IPS-20b (cell line): ENCODE measurements at regions not wholly inside any gene's neighbourhood (a gene's known extent, or its start where the extent isn't known, plus 50 kb on each side); places are given as distances from the start of the nearest gene placed in this dataset.

ENCODE experiments used
- H3K27ac ChIP-seq: one replicate; pipeline ENCODE4 v1.5.1; 2013; ENCODE audit warnings: low read length
- H3K27me3 ChIP-seq: 2 replicates; pipeline ENCODE4 v1.6.1; 2013; ENCODE audit warnings: mild to moderate bottlenecking, low read length, inconsistent platforms; ENCODE audit not compliant: insufficient read depth
- H3K36me3 ChIP-seq: 2 replicates; pipeline ENCODE4 v1.6.1; 2013; ENCODE audit warnings: low read depth, mild to moderate bottlenecking, inconsistent platforms, low read length, moderate library complexity; ENCODE audit not compliant: insufficient read depth
- H3K4me1 ChIP-seq: 2 replicates; pipeline ENCODE4 v1.6.1; 2013; ENCODE audit warnings: mild to moderate bottlenecking, control low read depth, inconsistent platforms, low read length, moderate library complexity; ENCODE audit not compliant: insufficient read depth
- H3K4me3 ChIP-seq: 2 replicates; pipeline ENCODE4 v1.5.1; 2013; ENCODE audit warnings: mild to moderate bottlenecking, low read length, inconsistent platforms
- H3K9ac ChIP-seq: 2 replicates; pipeline ENCODE4 v1.6.1; 2013; ENCODE audit warnings: low read depth, mild to moderate bottlenecking, inconsistent platforms, low read length, moderate library complexity
- H3K9me3 ChIP-seq: 2 replicates; pipeline ENCODE4 v1.6.1; 2013; ENCODE audit warnings: mild to moderate bottlenecking, low read depth, low read length, inconsistent platforms; ENCODE audit not compliant: insufficient read depth

- Histone ChIP-seq H3K27ac (no peak overlapping the region), H3K9me3 (no peaks in the 10 kb centered on the region), H3K9ac (no peak overlapping the region), H3K4me1 (no peaks in the 10 kb centered on the region), H3K36me3 (no peaks in the 10 kb centered on the region), H3K4me3 (no peak overlapping the region), H3K27me3 (no peaks in the 10 kb centered on the region)
Measured at GRCh38 chr6:104173668-104174067, 686.1 kb downstream of the HACE1 start.

GRCh38 chr6:104170401-104170800 is 689.3 kb downstream of the HACE1 start:
- Histone ChIP-seq H3K36me3 (no peaks in the 10 kb centered on the region), H3K27me3 (no peaks in the 10 kb centered on the region), H3K4me1 (no peaks in the 10 kb centered on the region), H3K9ac (no peak overlapping the region), H3K4me3 (no peak overlapping the region), H3K27ac (no peak overlapping the region), H3K9me3 (no peaks in the 10 kb centered on the region; the same call in 1 of the 2 replicates)

- Histone ChIP-seq H3K9me3 (no peaks in the 10 kb centered on the region; the same call in 1 of the 2 replicates), H3K4me3 (no peak overlapping the region), H3K27ac (no peak overlapping the region), H3K4me1 (no peaks in the 10 kb centered on the region), H3K27me3 (no peaks in the 10 kb centered on the region), H3K36me3 (no peaks in the 10 kb centered on the region), H3K9ac (no peak overlapping the region)
Measured at GRCh38 chr6:104166055-104166668, 693.6 kb downstream of the HACE1 start.

DNA sequence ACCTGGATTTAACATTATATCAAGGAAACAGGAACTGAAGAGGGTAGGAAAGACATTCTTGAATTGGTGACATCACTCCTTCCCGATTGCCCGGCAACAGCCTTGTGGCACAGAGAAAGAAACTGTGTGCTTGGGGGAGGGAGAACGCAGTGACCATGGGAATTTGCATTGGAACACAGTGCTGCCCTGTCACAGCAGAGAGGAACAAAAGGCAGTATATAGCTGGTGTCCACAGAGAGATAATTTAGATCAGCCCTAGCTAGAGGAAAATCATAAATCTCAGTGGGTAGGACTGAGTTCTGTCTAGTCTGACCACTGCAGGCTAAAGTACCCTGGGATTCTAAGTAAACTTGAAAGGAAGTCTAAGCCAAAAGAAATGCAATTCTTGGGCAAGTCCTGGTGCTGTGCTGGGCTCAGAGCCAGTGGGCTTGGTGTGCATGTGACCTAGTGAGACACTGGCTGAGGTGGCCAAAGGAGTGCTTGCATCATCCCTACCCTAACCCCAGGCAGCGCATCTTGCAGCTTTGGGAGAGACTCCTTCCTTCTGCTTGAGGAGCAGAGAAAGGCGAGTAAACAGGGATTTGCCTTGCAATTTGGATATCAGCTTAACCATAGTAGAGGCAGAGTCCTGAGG is 697.6 kb downstream of the HACE1 start:
- Histone ChIP-seq H3K9me3 (no peaks in the 10 kb centered on the region; the same call in 1 of the 2 replicates), H3K36me3 (no peaks in the 10 kb centered on the region), H3K4me3 (no peak overlapping the region), H3K4me1 (no peaks in the 10 kb centered on the region), H3K27me3 (no peaks in the 10 kb centered on the region), H3K9ac (no peak overlapping the region), H3K27ac (no peak overlapping the region)

DNA sequence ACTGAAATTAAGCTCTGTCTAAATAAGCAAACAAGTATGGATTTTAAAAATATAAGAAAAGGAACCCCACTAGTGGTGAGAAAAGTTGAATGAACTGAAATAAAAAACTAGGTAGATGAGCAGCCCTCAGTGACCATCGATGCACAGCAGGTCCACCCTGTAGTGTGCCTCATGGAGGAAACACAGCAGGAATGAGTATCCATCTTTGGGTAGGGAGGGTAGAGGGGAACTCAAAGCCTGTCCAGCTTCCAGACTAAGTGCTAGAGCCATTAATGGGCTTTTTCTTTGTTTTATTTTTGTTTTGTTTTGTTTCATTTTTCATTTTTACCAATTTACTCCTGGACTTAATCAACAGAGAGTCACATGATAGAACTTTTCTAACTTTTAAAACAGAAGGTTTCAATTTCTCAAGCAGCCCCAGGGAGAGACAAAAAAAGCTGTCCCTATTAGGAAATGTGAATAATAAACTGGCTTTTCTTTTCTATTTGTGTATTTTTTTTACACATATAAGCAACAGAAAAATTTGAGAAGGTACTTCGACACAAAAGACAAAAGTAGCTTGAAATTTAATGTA is 700.6 kb downstream of the HACE1 start:
- no peak overlapping the region for H3K9ac ChIP-seq
- H3K9me3 ChIP-seq: no peaks in the 10 kb centered on the region; the same call in 1 of the 2 replicates
- no peaks in the 10 kb centered on the region for H3K36me3 ChIP-seq
- H3K4me3 ChIP-seq: no peak overlapping the region
- H3K27me3 ChIP-seq: no peaks in the 10 kb centered on the region
- H3K4me1 ChIP-seq: no peaks in the 10 kb centered on the region
- H3K27ac ChIP-seq: no peak overlapping the region

GRCh38 chr6:104143757-104144156 is 716.0 kb downstream of the HACE1 start:
- no peak overlapping the region for H3K27ac ChIP-seq
- H3K4me3 ChIP-seq: no peak overlapping the region
- no peaks in the 10 kb centered on the region for H3K27me3 ChIP-seq
- H3K36me3 ChIP-seq: no peaks in the 10 kb centered on the region
- H3K9ac ChIP-seq: no peak overlapping the region
- H3K4me1 ChIP-seq: no peaks in the 10 kb centered on the region
- H3K9me3 ChIP-seq: peaks cover 17% of the 10 kb centered on the region; the same call in 1 of the 2 replicates

DNA sequence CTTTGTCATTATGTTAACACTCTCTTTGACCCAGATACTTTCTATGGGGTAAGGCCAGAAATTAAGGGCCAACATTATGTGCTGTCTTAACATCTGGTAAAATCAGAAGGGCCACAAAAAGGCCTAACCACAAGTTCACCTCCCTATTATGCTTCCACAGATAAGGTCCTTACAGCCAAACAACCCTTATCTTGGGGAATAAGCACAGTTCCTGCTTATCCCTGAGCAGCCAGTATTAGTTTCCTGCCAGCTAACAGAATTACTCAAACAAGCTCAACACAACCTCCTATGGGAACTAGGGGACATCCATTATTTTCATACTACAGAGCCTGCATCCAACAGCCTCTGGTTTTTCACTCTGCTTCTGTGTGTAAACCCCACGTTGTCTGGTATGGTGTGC is 724.8 kb downstream of the HACE1 start:
- Histone ChIP-seq H3K9me3 (peaks cover 10% of the 10 kb centered on the region), H3K4me1 (no peaks in the 10 kb centered on the region), H3K4me3 (no peak overlapping the region), H3K9ac (no peak overlapping the region), H3K27ac (no peak overlapping the region), H3K27me3 (no peaks in the 10 kb centered on the region), H3K36me3 (no peaks in the 10 kb centered on the region)

DNA sequence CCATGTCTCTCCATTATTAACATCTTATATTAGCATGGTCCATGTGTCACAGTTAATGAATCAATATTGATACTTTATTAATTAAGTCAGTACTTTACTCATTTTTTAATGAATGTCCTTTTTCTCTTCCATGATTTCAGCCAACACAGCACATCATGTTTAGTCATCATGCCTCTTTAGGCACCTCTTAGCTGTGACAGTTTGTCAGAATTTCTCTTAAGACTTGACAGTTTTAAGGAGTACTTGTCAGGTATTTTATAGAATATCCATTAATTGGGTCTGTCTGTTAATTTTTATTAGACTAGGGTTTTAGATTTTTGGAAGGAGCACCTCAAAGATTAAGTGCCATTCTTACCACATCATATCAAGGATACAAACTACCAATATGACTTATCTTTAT is 729.4 kb downstream of the HACE1 start:
- Histone ChIP-seq H3K27me3 (no peaks in the 10 kb centered on the region), H3K9ac (no peak overlapping the region), H3K9me3 (no peaks in the 10 kb centered on the region), H3K36me3 (no peaks in the 10 kb centered on the region), H3K4me1 (peaks cover 5% of the 10 kb centered on the region; the same call in 1 of the 2 replicates), H3K4me3 (no peak overlapping the region), H3K27ac (no peak overlapping the region)

- no peaks in the 10 kb centered on the region for H3K9me3 ChIP-seq
- H3K9ac ChIP-seq: no peak overlapping the region
- H3K27ac ChIP-seq: no peak overlapping the region
- H3K4me1 ChIP-seq: peaks cover 5% of the 10 kb centered on the region; the same call in 1 of the 2 replicates
- no peak overlapping the region for H3K4me3 ChIP-seq
- no peaks in the 10 kb centered on the region for H3K36me3 ChIP-seq
- no peaks in the 10 kb centered on the region for H3K27me3 ChIP-seq
Measured at GRCh38 chr6:104126315-104127005, 733.3 kb downstream of the HACE1 start.

DNA sequence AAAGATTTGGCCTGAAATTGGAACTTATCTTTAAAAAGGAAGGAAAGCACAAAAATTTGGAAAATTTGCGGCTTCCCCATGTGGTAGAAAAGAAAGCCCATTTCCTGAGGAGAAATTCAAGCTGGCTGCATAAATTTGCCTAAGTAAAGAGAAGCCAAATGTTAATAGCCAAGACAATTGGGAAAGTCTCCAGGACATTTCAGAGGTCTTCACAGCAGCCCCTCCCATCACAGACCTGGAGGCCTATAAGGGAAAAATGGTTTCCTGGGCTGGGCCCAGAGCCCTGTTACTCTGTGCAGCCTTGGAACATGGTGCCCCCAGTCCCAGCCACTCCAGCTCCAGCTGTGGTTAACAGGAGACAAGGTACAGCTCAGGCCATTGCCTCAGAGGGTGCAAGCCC is 736.5 kb downstream of the HACE1 start:
- Histone ChIP-seq H3K9ac (no peak overlapping the region), H3K4me3 (no peak overlapping the region), H3K27ac (no peak overlapping the region), H3K36me3 (no peaks in the 10 kb centered on the region), H3K27me3 (no peaks in the 10 kb centered on the region), H3K9me3 (no peaks in the 10 kb centered on the region), H3K4me1 (peaks cover 5% of the 10 kb centered on the region; the same call in 1 of the 2 replicates)

GRCh38 chr6:104118274-104118673 is 741.4 kb downstream of the HACE1 start:
- Histone ChIP-seq H3K36me3 (no peaks in the 10 kb centered on the region), H3K4me3 (no peak overlapping the region), H3K4me1 (no peaks in the 10 kb centered on the region), H3K9ac (no peak overlapping the region), H3K9me3 (no peaks in the 10 kb centered on the region), H3K27me3 (no peaks in the 10 kb centered on the region), H3K27ac (no peak overlapping the region)
